Mucosa of stomach (tissue), 1 donor: ENCODE measurements at regions not wholly inside any gene's neighbourhood (a gene's known extent, or its start where the extent isn't known, plus 50 kb on each side); places are given as distances from the start of the nearest gene placed in this dataset.

ENCODE experiments used
- H3K27me3 ChIP-seq: one replicate; pipeline ENCODE4 v1.7.0; 2013; ENCODE audit warnings: mild to moderate bottlenecking, low read length; ENCODE audit not compliant: control insufficient read depth, insufficient read depth
- H3K36me3 ChIP-seq: one replicate; pipeline ENCODE4 v1.7.0; 2013; ENCODE audit warnings: low read length; ENCODE audit not compliant: control insufficient read depth, insufficient read depth
- H3K4me1 ChIP-seq: one replicate; pipeline ENCODE4 v1.7.0; 2013; ENCODE audit warnings: mild to moderate bottlenecking, low read length; ENCODE audit not compliant: control insufficient read depth, insufficient read depth
- H3K4me3 ChIP-seq: one replicate; pipeline ENCODE4 v1.7.0; 2013; ENCODE audit warnings: low read length
- H3K9ac ChIP-seq: one replicate; pipeline ENCODE4 v1.7.0; 2013; ENCODE audit warnings: mild to moderate bottlenecking, low read length, moderate library complexity
- H3K9me3 ChIP-seq: one replicate; pipeline ENCODE4 v1.7.0; 2013; ENCODE audit warnings: mild to moderate bottlenecking, low read length, moderate library complexity; ENCODE audit not compliant: control insufficient read depth
- donor health status: Pancreatic carcinoma.

- H3K9ac ChIP-seq, result no peak overlapping the region
Observed at GRCh38 chr11:119891055-119891768, 162.2 kb upstream of the NECTIN1 start.

GRCh38 chr11:119890466-119890865 lies 161.5 kb upstream of the NECTIN1 start:
- Histone ChIP-seq H3K9ac (no peak overlapping the region), H3K27me3 (peaks cover 10% of the 10 kb centered on the region), H3K4me1 (no peaks in the 10 kb centered on the region)

More at GRCh38 chr11:119891055-119891768, 162.2 kb upstream of the NECTIN1 start:
- H3K36me3 ChIP-seq, result no peaks in the 10 kb centered on the region
- no peaks in the 10 kb centered on the region for H3K4me1 ChIP-seq
- no peak overlapping the region for H3K4me3 ChIP-seq
- H3K9me3 ChIP-seq, result no peaks in the 10 kb centered on the region
- peaks cover 10% of the 10 kb centered on the region for H3K27me3 ChIP-seq

GRCh38 chr11:119889728-119890280 lies 160.8 kb upstream of the NECTIN1 start:
- H3K36me3 ChIP-seq, result no peaks in the 10 kb centered on the region
- H3K4me3 ChIP-seq, result no peak overlapping the region
- H3K4me1 ChIP-seq, result no peaks in the 10 kb centered on the region
- H3K9ac ChIP-seq, result no peak overlapping the region
- no peaks in the 10 kb centered on the region for H3K9me3 ChIP-seq
- H3K27me3 ChIP-seq, result peaks cover 6% of the 10 kb centered on the region

More at GRCh38 chr11:119890466-119890865, 161.5 kb upstream of the NECTIN1 start:
- no peaks in the 10 kb centered on the region for H3K9me3 ChIP-seq
- H3K4me3 ChIP-seq, result no peak overlapping the region
- H3K36me3 ChIP-seq, result no peaks in the 10 kb centered on the region

- no peaks in the 10 kb centered on the region for H3K9me3 ChIP-seq
- no peaks in the 10 kb centered on the region for H3K4me1 ChIP-seq
- no peak overlapping the region for H3K9ac ChIP-seq
- H3K27me3 ChIP-seq, result peaks cover 6% of the 10 kb centered on the region
- H3K4me3 ChIP-seq, result no peak overlapping the region
- H3K36me3 ChIP-seq, result no peaks in the 10 kb centered on the region
Observed at GRCh38 chr11:119889111-119889510, 160.1 kb upstream of the NECTIN1 start.

GRCh38 chr11:119888119-119888518 lies 159.1 kb upstream of the NECTIN1 start:
- Histone ChIP-seq H3K36me3 (no peaks in the 10 kb centered on the region), H3K4me3 (no peak overlapping the region), H3K9me3 (no peaks in the 10 kb centered on the region), H3K9ac (no peak overlapping the region), H3K4me1 (no peaks in the 10 kb centered on the region), H3K27me3 (peaks cover 6% of the 10 kb centered on the region)

- Histone ChIP-seq H3K27me3 (peaks cover 4% of the 10 kb centered on the region), H3K4me1 (no peaks in the 10 kb centered on the region), H3K9ac (no peak overlapping the region)
Observed at GRCh38 chr11:119886667-119887230, 157.7 kb upstream of the NECTIN1 start.

GRCh38 chr11:119885861-119886567 lies 157.0 kb upstream of the NECTIN1 start:
- Histone ChIP-seq H3K9ac (no peak overlapping the region), H3K4me1 (no peaks in the 10 kb centered on the region), H3K27me3 (no peaks in the 10 kb centered on the region), H3K36me3 (no peaks in the 10 kb centered on the region), H3K4me3 (no peak overlapping the region), H3K9me3 (no peaks in the 10 kb centered on the region)

More at GRCh38 chr11:119886667-119887230, 157.7 kb upstream of the NECTIN1 start:
- no peak overlapping the region for H3K4me3 ChIP-seq
- H3K36me3 ChIP-seq, result no peaks in the 10 kb centered on the region
- H3K9me3 ChIP-seq, result no peaks in the 10 kb centered on the region

- Histone ChIP-seq H3K4me1 (peaks cover 8% of the 10 kb centered on the region), H3K36me3 (no peaks in the 10 kb centered on the region), H3K9ac (no peak overlapping the region), H3K4me3 (no peak overlapping the region), H3K9me3 (no peaks in the 10 kb centered on the region), H3K27me3 (no peaks in the 10 kb centered on the region)
Observed at GRCh38 chr11:119885067-119885466, 156.1 kb upstream of the NECTIN1 start.

GRCh38 chr11:119882316-119882715 lies 153.3 kb upstream of the NECTIN1 start:
- Histone ChIP-seq H3K4me3 (no peak overlapping the region), H3K36me3 (no peaks in the 10 kb centered on the region), H3K9me3 (no peaks in the 10 kb centered on the region), H3K27me3 (no peaks in the 10 kb centered on the region), H3K4me1 (peaks cover 11% of the 10 kb centered on the region), H3K9ac (no peak overlapping the region)

- Histone ChIP-seq H3K9ac (no peak overlapping the region), H3K4me3 (no peak overlapping the region)
Observed at GRCh38 chr11:119880873-119881272, 151.9 kb upstream of the NECTIN1 start.

GRCh38 chr11:119880143-119880542 lies 151.1 kb upstream of the NECTIN1 start:
- Histone ChIP-seq H3K27me3 (peaks cover 3% of the 10 kb centered on the region), H3K9ac (no peak overlapping the region), H3K4me3 (no peak overlapping the region)

More at GRCh38 chr11:119880873-119881272, 151.9 kb upstream of the NECTIN1 start:
- Histone ChIP-seq H3K36me3 (no peaks in the 10 kb centered on the region), H3K4me1 (peaks cover 14% of the 10 kb centered on the region), H3K9me3 (no peaks in the 10 kb centered on the region), H3K27me3 (no peaks in the 10 kb centered on the region)

GRCh38 chr11:119878990-119879389 lies 150.0 kb upstream of the NECTIN1 start:
- Histone ChIP-seq H3K4me1 (peaks cover 24% of the 10 kb centered on the region), H3K36me3 (no peaks in the 10 kb centered on the region), H3K9me3 (no peaks in the 10 kb centered on the region), H3K9ac (no peak overlapping the region), H3K4me3 (no peak overlapping the region), H3K27me3 (peaks cover 9% of the 10 kb centered on the region)

More at GRCh38 chr11:119880143-119880542, 151.1 kb upstream of the NECTIN1 start:
- no peaks in the 10 kb centered on the region for H3K9me3 ChIP-seq
- no peaks in the 10 kb centered on the region for H3K36me3 ChIP-seq
- peaks cover 22% of the 10 kb centered on the region for H3K4me1 ChIP-seq
